Brain microvascular endothelial cell (primary cell): ENCODE measurements at regions not wholly inside any gene's neighbourhood (a gene's known extent, or its start where the extent isn't known, plus 50 kb on each side); places are given as distances from the start of the nearest gene placed in this dataset.

Source experiments
- DNase-seq: peaks from one replicate; pipeline ENCODE4 v3.0.0-alpha.2; 2020
- H3K27ac ChIP-seq: fragments of 250-450 bp; sonication (Bioruptor Pico); 2 replicates; pipeline ENCODE4 v1.5.1; 2020; ENCODE audit warnings: mild to moderate bottlenecking, moderate library complexity
- H3K27me3 ChIP-seq: fragments of 250-450 bp; sonication (Bioruptor Pico); replicated peaks from 2 replicates; pipeline ENCODE4 v1.5.1; 2020; ENCODE audit warnings: mild to moderate bottlenecking
- H3K36me3 ChIP-seq: fragments of 250-450 bp; sonication (Bioruptor Pico); replicated peaks from 2 replicates; pipeline ENCODE4 v1.5.1; 2020; ENCODE audit warnings: mild to moderate bottlenecking
- H3K4me3 ChIP-seq: 2 replicates; pipeline ENCODE4 v1.5.1; 2011; ENCODE audit warnings: low read depth, mild to moderate bottlenecking, control low read depth, low read length, moderate library complexity
- in situ Hi-C: cut with HindIII; loops from 2 replicates; pipeline ENCODE4 v1.10.0; 2017; ENCODE audit warnings: low sequenced_read_pairs, low pct_ligation_motif_present
- TF ChIP-seq, protein P1 (sequence below): IDR thresholded peaks from 2 replicates; pipeline ENCODE4 v1.5.1; 2011; ENCODE audit warnings: low read depth, mild to moderate bottlenecking, moderate library complexity, low read length, control low read depth, inconsistent platforms; ENCODE audit errors: missing control alignments

GRCh38 chr5:120260651-120261050 is 203.4 kb upstream of the PRR16 start:
- H3K27ac ChIP-seq: no peak overlapping the region
- no peak for DNase-seq
- H3K27me3 ChIP-seq: no peaks in the 10 kb centered on the region
- in situ Hi-C loops: no loop called here
- no peak overlapping the region for H3K4me3 ChIP-seq
- H3K36me3 ChIP-seq: no peaks in the 10 kb centered on the region
- TF ChIP-seq, protein P1, sequence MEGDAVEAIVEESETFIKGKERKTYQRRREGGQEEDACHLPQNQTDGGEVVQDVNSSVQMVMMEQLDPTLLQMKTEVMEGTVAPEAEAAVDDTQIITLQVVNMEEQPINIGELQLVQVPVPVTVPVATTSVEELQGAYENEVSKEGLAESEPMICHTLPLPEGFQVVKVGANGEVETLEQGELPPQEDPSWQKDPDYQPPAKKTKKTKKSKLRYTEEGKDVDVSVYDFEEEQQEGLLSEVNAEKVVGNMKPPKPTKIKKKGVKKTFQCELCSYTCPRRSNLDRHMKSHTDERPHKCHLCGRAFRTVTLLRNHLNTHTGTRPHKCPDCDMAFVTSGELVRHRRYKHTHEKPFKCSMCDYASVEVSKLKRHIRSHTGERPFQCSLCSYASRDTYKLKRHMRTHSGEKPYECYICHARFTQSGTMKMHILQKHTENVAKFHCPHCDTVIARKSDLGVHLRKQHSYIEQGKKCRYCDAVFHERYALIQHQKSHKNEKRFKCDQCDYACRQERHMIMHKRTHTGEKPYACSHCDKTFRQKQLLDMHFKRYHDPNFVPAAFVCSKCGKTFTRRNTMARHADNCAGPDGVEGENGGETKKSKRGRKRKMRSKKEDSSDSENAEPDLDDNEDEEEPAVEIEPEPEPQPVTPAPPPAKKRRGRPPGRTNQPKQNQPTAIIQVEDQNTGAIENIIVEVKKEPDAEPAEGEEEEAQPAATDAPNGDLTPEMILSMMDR: no peak

DNA sequence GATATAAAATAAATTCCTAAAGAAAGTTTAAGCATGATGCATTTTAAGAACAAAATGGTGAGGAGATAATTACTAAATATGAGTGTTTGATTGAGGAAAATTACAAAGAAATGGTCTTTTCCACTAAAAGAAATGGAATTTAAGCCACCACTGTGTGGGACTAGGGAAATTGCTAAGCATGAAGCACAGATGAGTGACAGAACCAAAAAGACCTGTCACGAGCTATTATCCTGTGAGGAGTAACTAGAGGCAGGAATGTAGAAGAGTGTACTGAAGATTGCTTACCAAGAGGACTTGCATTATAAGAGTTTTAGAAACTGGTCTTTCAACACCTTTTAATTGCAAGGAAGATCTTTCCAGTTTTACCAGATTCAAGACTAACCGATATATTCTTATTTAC is 193.6 kb upstream of the PRR16 start:
- no peak for DNase-seq
- no peak overlapping the region for H3K27ac ChIP-seq

DNA sequence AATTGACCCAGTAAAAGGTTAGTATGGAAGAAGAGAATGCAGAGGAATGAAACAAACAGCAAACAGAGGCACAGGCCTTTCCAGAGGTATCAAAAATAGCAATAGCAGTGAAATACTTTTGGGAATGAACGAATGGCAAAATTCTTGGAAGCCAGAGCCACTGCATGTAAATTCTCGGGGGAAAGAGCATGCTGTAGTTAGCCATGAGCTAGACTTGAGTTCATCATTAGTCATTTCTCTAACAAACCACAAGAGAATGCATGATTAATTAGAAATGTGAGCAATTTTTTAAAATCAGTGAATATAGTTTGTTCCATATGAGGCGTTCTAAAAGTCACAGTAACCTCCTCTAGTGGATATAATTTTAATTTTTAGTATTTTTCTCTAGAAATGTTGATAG is 170.3 kb upstream of the PRR16 start:
- TF ChIP-seq, protein P1: no peak
- peak; percentile 12 for DNase-seq
- in situ Hi-C loops: no loop called here
- Histone ChIP-seq H3K27ac (no peak overlapping the region), H3K27me3 (no peaks in the 10 kb centered on the region), H3K4me3 (no peak overlapping the region), H3K36me3 (no peaks in the 10 kb centered on the region)

More for the DNA sequence above, 193.6 kb upstream of the PRR16 start:
- H3K27me3 ChIP-seq: no peaks in the 10 kb centered on the region
- H3K4me3 ChIP-seq: no peak overlapping the region
- TF ChIP-seq, protein P1: no peak
- H3K36me3 ChIP-seq: no peaks in the 10 kb centered on the region
- in situ Hi-C loops: no loop called here

- no peak for DNase-seq
- H3K4me3 ChIP-seq: no peak overlapping the region
- no peaks in the 10 kb centered on the region for H3K36me3 ChIP-seq
- no peaks in the 10 kb centered on the region for H3K27me3 ChIP-seq
- H3K27ac ChIP-seq: no peak overlapping the region
- TF ChIP-seq, protein P1: no peak
- in situ Hi-C loops: no loop called here
These were observed 166.5 kb upstream of the PRR16 start for GRCh38 chr5:120297616-120298015.

- Histone ChIP-seq H3K36me3 (no peaks in the 10 kb centered on the region), H3K4me3 (no peak overlapping the region), H3K27me3 (no peaks in the 10 kb centered on the region), H3K27ac (no peak overlapping the region)
- no peak for DNase-seq
- TF ChIP-seq, protein P1: no peak
- in situ Hi-C loops: no loop called here
These were observed 165.1 kb upstream of the PRR16 start for GRCh38 chr5:120298981-120299380.

- Histone ChIP-seq H3K36me3 (no peaks in the 10 kb centered on the region), H3K27me3 (no peaks in the 10 kb centered on the region), H3K4me3 (no peak overlapping the region), H3K27ac (no peak overlapping the region)
- in situ Hi-C loops: no loop called here
- no peak for DNase-seq
- TF ChIP-seq, protein P1: no peak
These were observed 159.4 kb upstream of the PRR16 start for GRCh38 chr5:120304663-120305062.
